WTC11 (cell line): ENCODE measurements at regions not wholly inside any gene's neighbourhood (a gene's known extent, or its start where the extent isn't known, plus 50 kb on each side); places are given as distances from the start of the nearest gene placed in this dataset.

Experiments used
- ATAC-seq: fragments of 200-7000 bp; cut with Tn5 transposase; 2 replicates; pipeline ENCODE4 v1.10.0; 2021; ENCODE audit warnings: mild to moderate bottlenecking, moderate library complexity
- CTCF ChIA-PET: fragments of 300-600 bp; sonication (Branson Sonifier 250); formaldehyde crosslinking; loops from one replicate; lab custom pipeline; 2021; ENCODE audit warnings: antibody characterized with exemption; lab: Charles Lee
- POLR2A ChIA-PET: fragments of 350-600 bp; sonication (Branson Sonifier 250); formaldehyde crosslinking; loops from one replicate; lab custom pipeline; 2021; ENCODE audit warnings: antibody characterized with exemption; lab: Charles Lee
- DNase-seq: peaks from one replicate; pipeline ENCODE4 v3.0.0; 2021; ENCODE audit warnings: low spot score
- H3K27ac Mint-ChIP-seq: 2 replicates; pipeline ENCODE4 v1.8.0; 2021; ENCODE audit warnings: mixed read lengths
- H3K27me3 Mint-ChIP-seq: 2 replicates; pipeline ENCODE4 v1.8.0; 2021; ENCODE audit warnings: low read depth, mild to moderate bottlenecking, moderate library complexity, mixed read lengths
- H3K36me3 Mint-ChIP-seq: 2 replicates; pipeline ENCODE4 v1.8.0; 2021; ENCODE audit warnings: mixed read lengths
- H3K4me1 Mint-ChIP-seq: 2 replicates; pipeline ENCODE4 v1.8.0; 2022; ENCODE audit warnings: mixed read lengths
- H3K4me3 Mint-ChIP-seq: 2 replicates; pipeline ENCODE4 v1.8.0; 2021; ENCODE audit warnings: mild to moderate bottlenecking, moderate library complexity, mixed read lengths
- H3K9me3 Mint-ChIP-seq: 2 replicates; pipeline ENCODE4 v1.8.0; 2021; ENCODE audit warnings: mixed read lengths
- AR ChIP-seq: fragments of 250-450 bp; sonication (Bioruptor Pico); IDR thresholded peaks from 2 replicates; pipeline ENCODE4 v1.9.0; 2021; ENCODE audit warnings: mild to moderate bottlenecking
- KAT7 ChIP-seq: sonication (generic); formaldehyde crosslinking; IDR thresholded peaks from 2 replicates; pipeline ENCODE4 v1.8.1; 2023; ENCODE audit warnings: missing genetic modification reagents, mild to moderate bottlenecking, borderline replicate concordance
- NFATC4 ChIP-seq: fragments of 250-450 bp; sonication (Bioruptor Pico); IDR thresholded peaks from 2 replicates; pipeline ENCODE4 v1.9.0; 2021; ENCODE audit warnings: mild to moderate bottlenecking
- RELA ChIP-seq: sonication (generic); formaldehyde crosslinking; IDR thresholded peaks from 2 replicates; pipeline ENCODE4 v1.8.1; 2022; ENCODE audit warnings: missing genetic modification reagents, mild to moderate bottlenecking, borderline replicate concordance
- RORB ChIP-seq: fragments of 250-450 bp; sonication (Bioruptor Pico); IDR thresholded peaks from 2 replicates; pipeline ENCODE4 v1.9.0; 2021; ENCODE audit warnings: mild to moderate bottlenecking
- ZNF263 ChIP-seq: sonication (generic); formaldehyde crosslinking; IDR thresholded peaks from 2 replicates; pipeline ENCODE4 v1.8.1; 2022; ENCODE audit warnings: low read depth, mild to moderate bottlenecking, moderate library complexity, missing genetic modification reagents
- ZNF281 ChIP-seq: sonication (generic); formaldehyde crosslinking; IDR thresholded peaks from 2 replicates; pipeline ENCODE4 v1.8.0; 2023; ENCODE audit warnings: mild to moderate bottlenecking, missing genetic modification reagents
- ZNF317 ChIP-seq: sonication (generic); formaldehyde crosslinking; IDR thresholded peaks from 2 replicates; pipeline ENCODE4 v1.8.1; 2023; ENCODE audit warnings: low read depth, mild to moderate bottlenecking, moderate library complexity, missing genetic modification reagents, borderline replicate concordance
- ZNF512 ChIP-seq: sonication (generic); formaldehyde crosslinking; IDR thresholded peaks from 2 replicates; pipeline ENCODE4 v1.8.1; 2022; ENCODE audit warnings: missing genetic modification reagents, borderline replicate concordance
- ZSCAN18 ChIP-seq: fragments of 250-450 bp; sonication (Bioruptor Pico); IDR thresholded peaks from 2 replicates; pipeline ENCODE4 v2.1.2; 2022; ENCODE audit warnings: mild to moderate bottlenecking, moderate library complexity
- TF ChIP-seq, protein P1 (sequence below): sonication (generic); formaldehyde crosslinking; IDR thresholded peaks from 2 replicates; pipeline ENCODE4 v1.8.1; 2023; ENCODE audit warnings: mild to moderate bottlenecking, missing genetic modification reagents, moderate library complexity
- TF ChIP-seq, protein P2 (sequence below): sonication (generic); formaldehyde crosslinking; conservative IDR thresholded peaks from 2 replicates; pipeline ENCODE4 v1.8.1; 2022; ENCODE audit warnings: mild to moderate bottlenecking, missing genetic modification reagents
- TF ChIP-seq, protein P3 (sequence below): sonication (generic); formaldehyde crosslinking; IDR thresholded peaks from 2 replicates; pipeline ENCODE4 v1.8.0; 2022; ENCODE audit warnings: missing genetic modification reagents

DNA sequence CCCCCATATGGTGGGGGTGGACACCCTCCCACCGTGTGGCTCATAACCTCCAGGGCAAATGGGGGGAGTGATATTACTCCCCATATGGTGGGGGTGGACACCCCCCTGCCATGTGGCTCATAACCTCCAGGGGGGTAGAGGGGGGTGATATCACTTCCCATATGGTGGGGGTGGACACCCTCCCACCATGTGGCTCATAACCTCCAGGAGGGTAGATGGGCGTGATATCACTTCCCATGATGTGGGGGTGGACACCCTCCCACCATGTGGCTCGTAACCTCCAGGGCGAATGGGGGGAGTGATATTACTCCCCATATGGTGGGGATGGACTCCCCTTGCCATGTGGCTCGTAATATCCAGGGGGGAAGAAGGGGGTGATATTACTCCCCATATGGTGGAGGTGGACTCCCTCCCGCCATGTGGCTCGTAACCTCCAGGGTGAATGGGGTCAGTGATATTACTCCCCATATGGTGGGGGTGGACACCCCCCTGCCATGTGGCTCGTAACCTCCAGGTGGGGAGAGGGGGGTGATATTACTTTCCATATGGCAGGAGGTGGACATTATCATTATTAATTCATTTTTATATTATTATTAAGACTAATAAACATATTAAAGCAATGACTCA, 51.2 kb upstream of the OXA1L start:
- Mint-ChIP-seq H3K27ac (no peak overlapping the region), H3K9me3 (no peaks in the 10 kb centered on the region), H3K4me1 (peaks cover 7% of the 10 kb centered on the region; the same call in 1 of the 2 replicates), H3K27me3 (peaks cover 27% of the 10 kb centered on the region), H3K4me3 (no peak overlapping the region), H3K36me3 (no peaks in the 10 kb centered on the region)
- no peak for DNase-seq
- ATAC-seq = no peak
- ChIA-PET CTCF (no interaction called here), POLR2A (no interaction called here)
- TF ChIP-seq ZNF317 (CRISPR knock-in tag) (no peak), ZNF281 (CRISPR knock-in tag) (no peak), KAT7 (CRISPR knock-in tag) (no peak), AR (CRISPR knock-in tag) (no peak), RORB (no peak), ZNF512 (CRISPR knock-in tag) (no peak), ZSCAN18 (CRISPR knock-in tag) (no peak), NFATC4 (CRISPR knock-in tag) (no peak), RELA (CRISPR knock-in tag) (no peak)
- TF ChIP-seq, protein P1, sequence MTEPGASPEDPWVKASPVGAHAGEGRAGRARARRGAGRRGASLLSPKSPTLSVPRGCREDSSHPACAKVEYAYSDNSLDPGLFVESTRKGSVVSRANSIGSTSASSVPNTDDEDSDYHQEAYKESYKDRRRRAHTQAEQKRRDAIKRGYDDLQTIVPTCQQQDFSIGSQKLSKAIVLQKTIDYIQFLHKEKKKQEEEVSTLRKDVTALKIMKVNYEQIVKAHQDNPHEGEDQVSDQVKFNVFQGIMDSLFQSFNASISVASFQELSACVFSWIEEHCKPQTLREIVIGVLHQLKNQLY (CRISPR knock-in tag) = no peak
- TF ChIP-seq, protein P2, sequence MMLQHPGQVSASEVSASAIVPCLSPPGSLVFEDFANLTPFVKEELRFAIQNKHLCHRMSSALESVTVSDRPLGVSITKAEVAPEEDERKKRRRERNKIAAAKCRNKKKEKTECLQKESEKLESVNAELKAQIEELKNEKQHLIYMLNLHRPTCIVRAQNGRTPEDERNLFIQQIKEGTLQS = no peak

DNA sequence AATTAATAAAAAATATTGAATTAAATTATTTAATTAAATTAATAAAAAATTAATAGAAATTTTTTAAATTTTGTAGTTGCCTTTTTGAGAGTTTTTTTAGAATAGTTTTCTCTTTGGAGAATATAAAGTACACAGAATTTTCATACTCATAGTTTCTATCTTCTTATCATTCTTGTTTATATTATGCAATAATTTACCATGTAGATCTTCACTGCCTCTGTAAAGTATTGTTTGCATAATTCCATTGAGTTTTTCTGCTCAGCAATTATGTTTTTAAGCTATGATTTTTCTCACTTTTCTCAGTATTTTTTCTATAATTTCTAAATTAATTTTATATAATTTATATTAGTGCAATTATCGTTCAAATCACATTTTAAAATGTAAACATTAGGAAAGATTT, 50.6 kb upstream of the OXA1L start:
- POLR2A ChIA-PET = no interaction called here
- TF ChIP-seq, protein P3, sequence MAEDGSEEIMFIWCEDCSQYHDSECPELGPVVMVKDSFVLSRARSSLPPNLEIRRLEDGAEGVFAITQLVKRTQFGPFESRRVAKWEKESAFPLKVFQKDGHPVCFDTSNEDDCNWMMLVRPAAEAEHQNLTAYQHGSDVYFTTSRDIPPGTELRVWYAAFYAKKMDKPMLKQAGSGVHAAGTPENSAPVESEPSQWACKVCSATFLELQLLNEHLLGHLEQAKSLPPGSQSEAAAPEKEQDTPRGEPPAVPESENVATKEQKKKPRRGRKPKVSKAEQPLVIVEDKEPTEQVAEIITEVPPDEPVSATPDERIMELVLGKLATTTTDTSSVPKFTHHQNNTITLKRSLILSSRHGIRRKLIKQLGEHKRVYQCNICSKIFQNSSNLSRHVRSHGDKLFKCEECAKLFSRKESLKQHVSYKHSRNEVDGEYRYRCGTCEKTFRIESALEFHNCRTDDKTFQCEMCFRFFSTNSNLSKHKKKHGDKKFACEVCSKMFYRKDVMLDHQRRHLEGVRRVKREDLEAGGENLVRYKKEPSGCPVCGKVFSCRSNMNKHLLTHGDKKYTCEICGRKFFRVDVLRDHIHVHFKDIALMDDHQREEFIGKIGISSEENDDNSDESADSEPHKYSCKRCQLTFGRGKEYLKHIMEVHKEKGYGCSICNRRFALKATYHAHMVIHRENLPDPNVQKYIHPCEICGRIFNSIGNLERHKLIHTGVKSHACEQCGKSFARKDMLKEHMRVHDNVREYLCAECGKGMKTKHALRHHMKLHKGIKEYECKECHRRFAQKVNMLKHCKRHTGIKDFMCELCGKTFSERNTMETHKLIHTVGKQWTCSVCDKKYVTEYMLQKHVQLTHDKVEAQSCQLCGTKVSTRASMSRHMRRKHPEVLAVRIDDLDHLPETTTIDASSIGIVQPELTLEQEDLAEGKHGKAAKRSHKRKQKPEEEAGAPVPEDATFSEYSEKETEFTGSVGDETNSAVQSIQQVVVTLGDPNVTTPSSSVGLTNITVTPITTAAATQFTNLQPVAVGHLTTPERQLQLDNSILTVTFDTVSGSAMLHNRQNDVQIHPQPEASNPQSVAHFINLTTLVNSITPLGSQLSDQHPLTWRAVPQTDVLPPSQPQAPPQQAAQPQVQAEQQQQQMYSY (CRISPR knock-in tag) = no peak
- TF ChIP-seq ZNF263 (CRISPR knock-in tag) (no peak), AR (CRISPR knock-in tag) (no peak), ZNF281 (CRISPR knock-in tag) (no peak)

More for the DNA sequence above, 50.6 kb upstream of the OXA1L start:
- Mint-ChIP-seq H3K27ac (no peak overlapping the region), H3K4me1 (peaks cover 7% of the 10 kb centered on the region; the same call in 1 of the 2 replicates), H3K4me3 (no peak overlapping the region), H3K9me3 (no peaks in the 10 kb centered on the region), H3K36me3 (no peaks in the 10 kb centered on the region), H3K27me3 (peaks cover 22% of the 10 kb centered on the region)
- ATAC-seq (no peak), DNase-seq (no peak)
- CTCF ChIA-PET = no interaction called here
